ENCODE measurements at regions not wholly inside any gene's neighbourhood (a gene's known extent, or its start where the extent isn't known, plus 50 kb on each side); places are given as distances from the start of the nearest gene placed in this dataset.

- DNase-seq (ENCODE audit: low spot score): no peak
Measured at GRCh38 chr3:177300842-177301241, 103.6 kb upstream of the TBL1XR1 start.

DNA sequence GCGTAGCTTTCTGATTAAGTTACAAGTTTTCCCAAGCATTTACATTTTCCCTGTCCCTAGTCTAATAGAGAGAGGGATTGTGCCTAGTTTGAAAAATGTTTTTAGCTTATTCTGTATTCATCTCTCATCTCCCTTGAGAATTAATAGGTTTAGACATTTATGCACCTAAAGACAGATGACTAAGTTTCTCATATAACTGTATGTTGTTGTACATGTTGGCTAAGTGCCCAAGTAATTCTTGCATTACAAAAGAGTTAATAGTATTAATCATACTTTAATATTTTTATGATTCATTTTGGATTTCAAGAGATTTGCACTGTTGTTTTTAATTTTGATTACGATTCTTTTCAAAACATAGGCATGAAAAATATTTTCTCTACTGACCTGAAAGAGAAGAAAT, 109.0 kb upstream of the TBL1XR1 start:
- DNase-seq (ENCODE audit: low spot score): no peak

GRCh38 chr3:177307391-177307790, 110.1 kb upstream of the TBL1XR1 start:
- no peak for DNase-seq (ENCODE audit: low spot score)

- DNase-seq (ENCODE audit: low spot score): no peak
Measured at GRCh38 chr3:177307826-177308225, 110.5 kb upstream of the TBL1XR1 start.

DNA sequence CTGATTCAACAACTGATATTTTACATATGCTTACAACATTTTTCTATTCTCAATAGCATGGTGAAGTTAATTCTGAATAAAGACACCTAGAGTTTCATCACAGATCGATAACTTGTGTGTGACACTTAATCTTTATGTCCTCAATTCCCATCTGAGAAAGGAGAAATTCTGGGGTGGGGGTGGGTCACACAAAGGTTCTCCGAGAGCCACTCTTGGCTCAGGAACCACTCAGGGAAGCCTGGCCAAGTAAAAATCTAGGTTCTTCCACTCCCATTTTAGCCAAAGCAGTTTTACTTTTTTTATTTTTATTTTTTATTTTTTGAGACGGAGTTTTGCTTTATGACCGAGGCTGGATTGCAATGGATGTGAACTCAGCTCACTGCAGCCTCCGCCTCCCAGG, 111.0 kb upstream of the TBL1XR1 start:
- no peak for DNase-seq (ENCODE audit: low spot score)

GRCh38 chr3:177308911-177309310, 111.6 kb upstream of the TBL1XR1 start:
- DNase-seq (ENCODE audit: low spot score): no peak

GRCh38 chr3:177312491-177312890, 115.2 kb upstream of the TBL1XR1 start:
- no peak for DNase-seq (ENCODE audit: low spot score)

- DNase-seq (ENCODE audit: low spot score): no peak
Measured at GRCh38 chr3:177314897-177315296, 117.6 kb upstream of the TBL1XR1 start.

GRCh38 chr3:177317247-177317646, 120.0 kb upstream of the TBL1XR1 start:
- DNase-seq (ENCODE audit: low spot score): no peak

GRCh38 chr3:177318559-177318958, 121.3 kb upstream of the TBL1XR1 start:
- DNase-seq (ENCODE audit: low spot score): no peak

DNA sequence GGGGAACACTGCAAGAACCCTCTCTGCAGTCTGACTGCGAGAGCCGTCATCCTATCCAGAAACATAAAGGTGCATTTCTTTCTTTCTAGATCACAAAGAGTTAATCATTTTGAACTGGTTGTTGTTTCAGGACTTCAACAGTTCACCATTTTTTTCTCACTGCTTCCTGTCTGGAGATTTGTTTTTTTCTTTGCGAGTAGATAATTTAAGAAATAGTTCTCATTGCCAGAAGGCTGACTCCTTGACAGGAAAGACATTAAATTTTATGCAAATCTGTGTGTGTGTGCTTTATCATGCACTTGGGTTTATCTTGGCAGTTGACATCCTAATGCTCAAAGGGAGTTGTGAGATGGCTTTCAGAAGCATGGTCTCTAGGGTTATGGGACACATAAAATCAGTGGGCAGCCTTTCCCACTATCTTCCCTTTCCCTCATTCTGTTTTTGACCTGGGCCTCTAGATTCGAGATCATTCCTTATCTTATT, 123.5 kb upstream of the TBL1XR1 start:
- DNase-seq (ENCODE audit: low spot score): no peak

GRCh38 chr3:177321819-177322218, 124.5 kb upstream of the TBL1XR1 start:
- DNase-seq (ENCODE audit: low spot score): no peak

- DNase-seq (ENCODE audit: low spot score): no peak
Measured at GRCh38 chr3:177322881-177323280, 125.6 kb upstream of the TBL1XR1 start.

DNA sequence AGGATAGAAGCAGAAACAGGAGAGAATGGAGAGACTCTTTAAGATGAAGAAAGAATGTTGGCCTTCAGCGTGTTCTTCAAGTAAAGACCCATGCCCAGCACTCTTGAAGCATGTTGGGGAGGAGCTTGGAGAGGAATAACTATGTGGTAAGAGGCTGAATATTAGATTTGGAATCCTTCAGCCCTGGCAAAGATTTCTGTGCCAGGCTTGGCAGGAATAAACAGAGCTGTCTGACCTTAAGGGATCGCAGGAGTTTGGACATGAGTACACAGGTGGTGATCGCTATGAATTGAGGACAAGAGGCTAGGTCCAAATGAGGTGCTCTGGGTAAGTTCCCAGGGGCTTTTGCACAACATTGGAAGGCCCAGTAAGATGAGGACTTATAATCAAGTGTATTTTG, 132.6 kb upstream of the TBL1XR1 start:
- no peak for DNase-seq (ENCODE audit: low spot score)

GRCh38 chr3:177330779-177331178, 133.5 kb upstream of the TBL1XR1 start:
- DNase-seq (ENCODE audit: low spot score): no peak

- no peak for DNase-seq (ENCODE audit: low spot score)
Measured at GRCh38 chr3:177331203-177331835, 134.0 kb upstream of the TBL1XR1 start.

GRCh38 chr3:177332955-177333354, 135.7 kb upstream of the TBL1XR1 start:
- DNase-seq (ENCODE audit: low spot score): no peak

DNA sequence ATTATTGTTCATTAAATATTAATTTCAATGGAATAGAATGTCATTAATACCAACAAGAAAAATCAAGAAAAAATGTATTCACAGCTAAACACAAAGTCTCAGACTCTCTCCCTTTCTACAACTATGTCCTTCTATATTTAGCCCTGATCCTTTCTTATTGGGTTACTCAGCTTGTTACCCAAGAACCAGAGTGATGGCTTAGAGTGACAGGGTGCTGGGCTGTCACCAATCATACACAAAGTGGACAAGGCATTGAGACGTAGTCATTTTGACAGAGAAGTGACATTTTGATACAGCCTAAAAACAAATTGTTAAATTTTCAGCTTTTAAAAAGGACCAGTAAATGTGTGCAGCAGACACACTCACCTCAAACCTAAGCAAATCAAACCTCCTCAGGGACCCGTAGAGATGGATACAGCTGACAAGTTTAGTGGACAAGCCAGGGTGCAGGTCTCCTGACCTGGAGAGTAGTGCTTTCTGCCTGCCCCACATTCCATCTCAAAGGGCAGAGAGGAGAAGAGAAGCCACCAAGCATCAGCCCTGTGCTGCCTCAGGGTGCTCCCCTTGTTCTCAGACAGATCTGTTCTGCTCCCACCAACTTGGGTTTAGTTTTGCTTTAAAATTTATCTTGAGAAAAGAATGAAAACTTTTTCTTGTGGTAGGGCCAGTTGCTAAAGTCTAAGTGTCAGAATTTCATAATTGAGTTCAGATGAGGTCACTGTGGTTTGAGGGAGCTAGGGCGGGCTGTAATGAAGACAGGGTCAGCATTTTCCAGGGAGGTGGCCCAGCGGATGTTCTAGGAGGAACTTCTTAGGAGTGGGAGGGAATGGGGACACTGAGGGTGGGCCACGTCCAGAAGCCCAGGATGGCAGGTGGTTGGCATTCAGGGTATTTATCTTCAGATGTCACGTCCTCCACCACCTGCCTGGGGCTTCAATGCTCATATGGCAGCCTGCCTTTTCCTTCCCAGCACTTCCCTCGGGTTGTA, 136.5 kb upstream of the TBL1XR1 start:
- DNase-seq (ENCODE audit: low spot score): no peak

- no peak for DNase-seq (ENCODE audit: low spot score)
Measured at GRCh38 chr3:177334803-177335202, 137.5 kb upstream of the TBL1XR1 start.

GRCh38 chr3:177335728-177336127, 138.4 kb upstream of the TBL1XR1 start:
- DNase-seq (ENCODE audit: low spot score): no peak

DNA sequence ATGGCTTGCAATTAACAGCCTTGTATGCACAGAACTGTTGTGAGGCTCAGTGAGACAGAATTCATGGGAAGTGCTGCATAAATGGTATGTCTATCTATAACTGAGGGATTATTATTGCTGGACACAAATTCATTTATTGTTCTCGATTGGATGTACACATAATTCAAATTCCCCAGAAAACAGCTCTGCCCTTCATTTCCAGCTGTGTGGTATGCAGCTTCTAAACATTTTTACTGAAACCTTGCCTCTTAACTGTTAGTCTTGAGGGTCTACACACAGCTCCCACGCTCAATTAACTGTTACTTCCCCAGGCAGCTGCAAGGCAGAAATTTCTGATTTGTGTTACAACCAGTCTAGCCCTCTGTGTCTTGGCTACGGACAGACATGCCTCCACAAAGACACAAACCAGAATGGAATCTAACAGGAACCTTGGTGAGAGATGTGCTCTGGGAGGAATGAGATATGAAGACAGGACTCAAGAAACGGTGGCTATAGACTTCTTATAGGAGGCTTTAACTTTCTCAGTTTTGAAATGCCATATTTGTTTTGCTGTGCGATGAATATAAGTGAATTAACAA, 139.7 kb upstream of the TBL1XR1 start:
- DNase-seq (ENCODE audit: low spot score): no peak

DNA sequence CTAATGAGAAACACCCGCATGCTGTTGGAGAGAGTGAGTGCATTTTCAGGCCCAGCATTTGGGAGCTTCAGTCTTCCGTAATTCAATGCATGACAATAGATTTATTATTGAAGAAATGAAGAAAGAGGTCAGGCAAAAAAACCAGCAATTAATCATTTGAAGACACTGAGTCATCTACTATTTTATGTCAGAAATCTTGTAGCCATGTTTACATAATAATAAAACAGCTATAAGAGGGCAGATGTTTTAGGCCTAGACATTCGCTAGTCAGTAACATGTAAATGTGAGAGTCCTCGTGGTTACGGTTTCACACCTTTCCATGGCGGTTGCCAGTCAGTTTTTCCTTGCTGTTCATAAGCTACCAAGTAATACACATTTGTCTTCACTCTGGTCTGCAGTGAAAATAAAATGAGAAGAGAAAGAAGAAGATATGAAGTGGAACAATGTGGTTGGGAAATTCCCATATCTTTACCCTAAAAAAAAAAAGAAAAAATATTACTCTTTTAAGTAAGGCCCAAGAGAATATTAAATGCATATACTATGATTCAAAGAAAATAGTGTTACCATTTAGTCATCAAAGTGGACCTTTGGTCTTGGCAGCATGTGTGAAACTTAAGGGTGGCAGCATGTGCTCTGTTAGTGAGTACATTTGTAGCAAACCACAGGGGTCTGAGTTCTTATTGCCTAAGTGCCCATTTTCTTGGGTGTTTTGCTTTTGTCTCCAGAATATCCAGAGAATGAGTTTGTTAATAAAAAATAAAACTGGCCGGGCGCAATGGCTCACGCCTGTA, 140.5 kb upstream of the TBL1XR1 start:
- peak; percentile 80 for DNase-seq (ENCODE audit: low spot score)

All from CD4-positive, alpha-beta T cell treated with Interleukin-2 at 100 ng/mL for 4 hours (primary cell).